ENCODE measurements at regions not wholly inside any gene's neighbourhood (a gene's known extent, or its start where the extent isn't known, plus 50 kb on each side); places are given as distances from the start of the nearest gene placed in this dataset.
"Not testable (repeated sequence)": the region's sequence is repeated elsewhere in the genome, so short reads cannot be mapped to it uniquely, and the experiment has no call there.

DNA sequence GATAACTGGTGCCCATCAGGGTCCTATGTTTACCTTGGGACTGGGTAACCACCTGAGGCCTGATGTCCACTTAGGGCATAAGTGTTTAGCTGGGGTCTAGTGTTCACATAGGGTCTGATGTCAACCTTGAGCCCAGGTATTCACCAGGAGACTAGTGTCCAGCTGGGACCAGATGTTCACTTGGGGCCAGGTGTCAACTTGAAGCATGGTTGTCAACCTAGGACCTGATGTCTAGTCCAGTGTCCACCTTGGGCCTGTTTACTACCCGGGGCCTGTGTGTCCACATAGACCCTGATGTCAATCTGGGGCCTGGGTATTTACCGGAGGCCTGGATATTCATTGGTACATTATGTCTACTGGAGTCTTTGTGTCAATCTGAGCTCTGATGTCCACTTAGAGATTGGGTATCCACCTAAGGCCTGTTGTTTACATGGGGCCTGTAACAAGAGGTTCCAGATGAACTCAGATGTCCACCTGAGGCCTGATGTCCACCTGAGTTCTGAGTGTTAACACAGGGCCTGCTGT is 1491.2 kb upstream of the TPTE start:
- H3K36me3 Mint-ChIP-seq (ENCODE audit: insufficient read depth); H3K4me3 Mint-ChIP-seq (ENCODE audit: low read depth); H3K27me3 Mint-ChIP-seq; H3K4me1 Mint-ChIP-seq (ENCODE audit: low read depth); DNase-seq (ENCODE audit: low spot score, unreplicated experiment); H3K27ac Mint-ChIP-seq: not testable (repeated sequence)
- peaks cover 15% of the 10 kb centered on the region for H3K9me3 Mint-ChIP-seq (ENCODE audit: low read depth)

DNA sequence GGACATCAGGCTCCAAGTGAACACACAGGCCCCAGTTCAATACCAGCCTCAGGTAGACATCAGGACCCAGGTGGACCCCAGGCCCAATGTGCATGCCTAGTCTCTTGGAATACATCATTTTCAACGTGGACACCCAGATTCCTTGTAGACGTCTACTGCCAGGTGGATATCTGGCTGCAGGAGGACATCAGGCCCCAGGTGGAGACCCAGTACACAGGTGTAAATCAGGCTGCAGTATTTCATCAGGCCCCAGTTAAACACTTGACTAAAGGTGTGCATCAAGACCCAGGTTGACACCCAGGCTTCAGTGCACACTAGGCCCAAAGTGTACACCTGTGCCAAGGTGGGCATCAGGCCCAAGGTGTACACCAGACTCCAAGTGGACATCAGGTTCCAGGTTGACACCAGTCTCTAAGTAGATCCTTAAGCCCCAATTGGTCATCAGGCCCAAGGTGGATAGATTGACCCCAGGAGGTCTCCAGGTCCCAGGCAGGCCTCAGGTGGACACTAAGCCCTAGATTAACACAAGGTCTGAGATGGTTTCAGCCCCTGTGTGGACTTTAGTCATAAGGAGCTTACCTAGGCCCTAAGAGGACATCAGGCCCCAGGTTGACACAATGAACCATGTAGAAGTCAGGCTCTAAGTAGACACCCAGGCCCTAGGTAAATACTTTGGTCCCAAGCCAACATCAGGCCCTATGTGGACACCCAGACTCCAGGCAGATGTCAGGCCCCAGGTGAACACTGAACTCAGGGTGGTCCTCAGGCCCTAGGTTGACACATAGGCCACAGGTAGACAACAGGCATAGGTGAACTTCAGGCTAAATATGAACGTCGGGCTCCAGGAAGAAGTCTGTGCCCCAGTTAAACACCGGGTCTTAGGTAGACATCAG is 1489.7 kb upstream of the TPTE start:
- not testable (repeated sequence) for H3K27ac Mint-ChIP-seq; DNase-seq (ENCODE audit: low spot score, unreplicated experiment); H3K4me3 Mint-ChIP-seq (ENCODE audit: low read depth); H3K36me3 Mint-ChIP-seq (ENCODE audit: insufficient read depth); H3K9me3 Mint-ChIP-seq (ENCODE audit: low read depth); H3K4me1 Mint-ChIP-seq (ENCODE audit: low read depth); H3K27me3 Mint-ChIP-seq

GRCh38 chr21:9032547-9032946 is 1488.8 kb upstream of the TPTE start:
- H3K27me3 Mint-ChIP-seq; H3K9me3 Mint-ChIP-seq (ENCODE audit: low read depth); H3K4me3 Mint-ChIP-seq (ENCODE audit: low read depth); DNase-seq (ENCODE audit: low spot score, unreplicated experiment); H3K4me1 Mint-ChIP-seq (ENCODE audit: low read depth); H3K27ac Mint-ChIP-seq; H3K36me3 Mint-ChIP-seq (ENCODE audit: insufficient read depth): not testable (repeated sequence)

- H3K4me1 Mint-ChIP-seq (ENCODE audit: low read depth); DNase-seq (ENCODE audit: low spot score, unreplicated experiment); H3K4me3 Mint-ChIP-seq (ENCODE audit: low read depth); H3K9me3 Mint-ChIP-seq (ENCODE audit: low read depth); H3K36me3 Mint-ChIP-seq (ENCODE audit: insufficient read depth); H3K27ac Mint-ChIP-seq; H3K27me3 Mint-ChIP-seq: not testable (repeated sequence)
Observed at GRCh38 chr21:9033295-9033694, 1488.1 kb upstream of the TPTE start.

DNA sequence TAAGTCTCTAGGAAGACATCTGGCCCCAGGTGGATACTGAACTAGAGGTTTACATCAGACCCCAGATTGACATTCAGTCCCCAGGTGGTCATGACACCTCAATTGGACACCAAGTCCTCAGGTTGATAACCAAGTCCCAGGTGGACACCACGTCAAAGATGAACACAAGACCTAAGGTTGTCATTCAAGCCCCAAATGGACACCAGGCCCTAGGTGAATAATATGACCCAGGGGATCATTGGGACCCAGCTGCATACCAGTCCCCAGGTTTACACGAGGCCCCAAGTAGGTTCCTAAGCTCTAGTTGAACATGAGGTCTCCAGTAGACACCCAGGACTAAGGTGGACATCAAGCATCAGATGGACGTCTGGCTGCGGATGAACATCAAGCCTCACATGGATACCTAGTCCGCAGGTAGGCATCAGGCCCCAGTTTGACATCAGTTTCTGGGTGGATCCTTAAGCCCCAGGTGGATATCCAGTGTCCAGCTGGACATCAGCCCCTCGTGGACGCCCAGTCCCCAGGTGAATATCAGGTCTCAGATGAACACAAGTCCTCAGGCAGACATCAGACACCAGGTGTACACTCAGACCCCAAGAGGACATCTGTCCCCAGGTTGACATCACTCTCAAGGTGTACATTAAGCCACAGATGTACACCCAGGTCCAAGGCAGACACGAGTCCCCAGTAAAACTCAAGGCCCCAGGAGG is 1486.7 kb upstream of the TPTE start:
- H3K4me3 Mint-ChIP-seq (ENCODE audit: low read depth); DNase-seq (ENCODE audit: low spot score, unreplicated experiment); H3K9me3 Mint-ChIP-seq (ENCODE audit: low read depth); H3K36me3 Mint-ChIP-seq (ENCODE audit: insufficient read depth); H3K4me1 Mint-ChIP-seq (ENCODE audit: low read depth); H3K27ac Mint-ChIP-seq; H3K27me3 Mint-ChIP-seq: not testable (repeated sequence)

DNA sequence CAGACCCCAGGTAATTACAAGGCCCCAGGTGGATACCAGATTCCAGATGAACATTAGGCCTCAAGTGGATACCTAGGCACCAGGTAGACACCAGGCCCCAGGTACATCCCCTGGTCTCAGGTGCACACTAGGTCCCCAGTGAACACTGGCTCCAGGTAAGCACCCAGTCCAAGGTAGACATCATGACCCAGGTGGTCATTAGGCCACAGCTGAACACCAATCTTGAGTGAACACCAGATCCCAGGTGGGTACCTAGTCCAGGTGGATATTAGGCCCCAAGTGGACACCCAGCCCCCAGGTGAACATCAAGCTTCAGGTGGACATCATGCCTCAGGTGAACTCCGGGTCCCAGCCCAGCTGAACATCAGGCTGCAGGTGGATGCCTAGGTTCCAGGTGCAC is 1486.2 kb upstream of the TPTE start:
- H3K4me3 Mint-ChIP-seq (ENCODE audit: low read depth); H3K27me3 Mint-ChIP-seq; H3K27ac Mint-ChIP-seq; H3K4me1 Mint-ChIP-seq (ENCODE audit: low read depth); H3K9me3 Mint-ChIP-seq (ENCODE audit: low read depth); H3K36me3 Mint-ChIP-seq (ENCODE audit: insufficient read depth); DNase-seq (ENCODE audit: low spot score, unreplicated experiment): not testable (repeated sequence)

DNA sequence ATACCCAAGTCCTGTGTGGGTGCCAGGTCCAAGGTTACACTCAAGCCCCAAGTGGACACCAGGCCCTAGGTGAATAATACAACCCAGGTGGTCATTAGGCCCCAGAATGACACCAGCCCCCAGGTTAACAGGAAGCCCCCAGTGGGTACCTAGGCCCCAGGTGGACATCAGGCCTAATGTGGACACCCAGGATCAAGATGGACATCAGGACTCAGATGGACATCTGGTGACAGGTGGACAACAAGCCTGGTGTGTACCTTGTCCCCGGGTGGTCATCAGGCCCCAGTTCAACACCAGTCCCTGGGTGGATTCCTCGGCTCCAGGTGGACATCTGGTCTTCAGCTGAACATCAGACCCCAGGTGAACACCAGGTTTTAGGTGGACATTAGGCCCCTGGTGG is 1485.4 kb upstream of the TPTE start:
- not testable (repeated sequence) for H3K27ac Mint-ChIP-seq; DNase-seq (ENCODE audit: low spot score, unreplicated experiment); H3K4me1 Mint-ChIP-seq (ENCODE audit: low read depth); H3K36me3 Mint-ChIP-seq (ENCODE audit: insufficient read depth); H3K27me3 Mint-ChIP-seq; H3K9me3 Mint-ChIP-seq (ENCODE audit: low read depth); H3K4me3 Mint-ChIP-seq (ENCODE audit: low read depth)

DNA sequence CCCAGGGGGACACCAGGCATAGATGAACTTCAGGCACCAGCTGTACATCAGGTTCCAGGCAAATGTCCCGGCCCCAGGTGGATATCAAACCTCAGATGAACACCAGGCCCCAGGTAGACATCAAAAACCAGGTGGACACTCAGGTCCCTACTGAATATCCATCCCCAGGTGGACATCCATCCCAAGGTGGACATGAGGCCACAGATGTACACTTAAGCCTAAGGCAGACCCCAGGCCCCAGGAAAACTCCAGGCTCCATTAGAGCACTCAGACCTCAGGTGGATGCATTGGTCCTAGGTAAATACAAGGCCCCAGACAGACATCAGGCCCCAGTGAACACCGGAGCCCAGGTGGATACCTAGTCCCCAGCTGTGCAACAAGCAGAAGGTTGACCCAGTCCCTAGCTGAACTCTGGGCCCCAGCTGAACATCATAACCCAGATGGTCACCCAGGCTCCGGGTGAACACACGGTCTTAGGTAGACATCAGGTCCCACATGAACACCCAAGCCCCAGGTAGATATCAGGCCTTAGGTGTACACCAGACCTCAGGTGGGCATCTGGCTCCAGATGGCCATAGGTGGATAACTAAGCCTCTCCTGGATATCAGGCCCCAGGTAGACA is 1484.3 kb upstream of the TPTE start:
- not testable (repeated sequence) for H3K36me3 Mint-ChIP-seq (ENCODE audit: insufficient read depth); H3K4me1 Mint-ChIP-seq (ENCODE audit: low read depth); DNase-seq (ENCODE audit: low spot score, unreplicated experiment); H3K27ac Mint-ChIP-seq; H3K27me3 Mint-ChIP-seq; H3K9me3 Mint-ChIP-seq (ENCODE audit: low read depth); H3K4me3 Mint-ChIP-seq (ENCODE audit: low read depth)

DNA sequence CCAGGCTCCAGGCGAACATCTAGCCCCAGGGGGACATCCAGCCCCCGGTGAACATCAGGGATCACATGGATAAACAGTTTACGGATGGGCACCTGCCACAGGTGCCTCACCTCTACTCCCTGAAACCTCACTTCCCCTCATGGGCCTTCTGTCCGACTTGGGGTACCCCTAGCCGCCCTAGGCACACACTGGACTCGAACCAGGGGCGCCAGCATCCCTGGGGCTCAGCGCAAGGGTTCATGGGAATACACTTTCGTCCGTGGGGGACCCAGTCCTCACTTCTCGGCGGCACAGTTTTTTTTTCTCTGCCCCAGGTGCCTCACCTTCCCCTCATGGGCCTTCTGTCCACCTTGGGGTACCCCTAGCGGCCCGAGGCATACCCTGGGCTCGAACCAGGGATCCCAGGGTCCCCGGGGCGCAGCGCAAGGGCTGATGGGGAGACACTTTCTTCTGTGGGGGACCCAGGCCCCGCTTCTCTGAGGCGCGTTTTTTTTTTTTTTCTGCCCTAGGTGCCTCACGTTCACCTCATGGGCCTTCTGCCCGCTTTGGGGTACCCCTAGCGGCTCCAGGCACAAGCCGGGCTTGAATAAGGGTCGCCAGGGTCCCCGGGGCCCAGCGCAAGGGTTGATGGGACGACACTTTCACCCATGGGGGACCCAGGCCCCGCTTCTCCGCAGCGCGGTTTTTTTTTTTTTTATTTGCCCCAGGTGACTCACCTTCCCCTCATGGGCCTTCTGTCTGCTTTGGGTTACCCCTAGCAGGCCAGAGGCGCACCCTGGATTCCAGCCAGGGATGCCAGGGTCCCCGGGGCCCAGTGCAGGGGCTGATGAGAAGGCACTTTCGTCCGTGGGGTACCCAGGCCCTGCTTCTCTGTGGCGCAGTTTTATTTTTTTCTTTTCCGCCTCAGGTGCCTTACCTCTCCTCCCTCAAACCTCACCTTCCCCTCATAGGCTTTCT is 1483.5 kb upstream of the TPTE start:
- not testable (repeated sequence) for DNase-seq (ENCODE audit: low spot score, unreplicated experiment); H3K27ac Mint-ChIP-seq; H3K27me3 Mint-ChIP-seq; H3K36me3 Mint-ChIP-seq (ENCODE audit: insufficient read depth); H3K4me3 Mint-ChIP-seq (ENCODE audit: low read depth); H3K9me3 Mint-ChIP-seq (ENCODE audit: low read depth); H3K4me1 Mint-ChIP-seq (ENCODE audit: low read depth)

DNA sequence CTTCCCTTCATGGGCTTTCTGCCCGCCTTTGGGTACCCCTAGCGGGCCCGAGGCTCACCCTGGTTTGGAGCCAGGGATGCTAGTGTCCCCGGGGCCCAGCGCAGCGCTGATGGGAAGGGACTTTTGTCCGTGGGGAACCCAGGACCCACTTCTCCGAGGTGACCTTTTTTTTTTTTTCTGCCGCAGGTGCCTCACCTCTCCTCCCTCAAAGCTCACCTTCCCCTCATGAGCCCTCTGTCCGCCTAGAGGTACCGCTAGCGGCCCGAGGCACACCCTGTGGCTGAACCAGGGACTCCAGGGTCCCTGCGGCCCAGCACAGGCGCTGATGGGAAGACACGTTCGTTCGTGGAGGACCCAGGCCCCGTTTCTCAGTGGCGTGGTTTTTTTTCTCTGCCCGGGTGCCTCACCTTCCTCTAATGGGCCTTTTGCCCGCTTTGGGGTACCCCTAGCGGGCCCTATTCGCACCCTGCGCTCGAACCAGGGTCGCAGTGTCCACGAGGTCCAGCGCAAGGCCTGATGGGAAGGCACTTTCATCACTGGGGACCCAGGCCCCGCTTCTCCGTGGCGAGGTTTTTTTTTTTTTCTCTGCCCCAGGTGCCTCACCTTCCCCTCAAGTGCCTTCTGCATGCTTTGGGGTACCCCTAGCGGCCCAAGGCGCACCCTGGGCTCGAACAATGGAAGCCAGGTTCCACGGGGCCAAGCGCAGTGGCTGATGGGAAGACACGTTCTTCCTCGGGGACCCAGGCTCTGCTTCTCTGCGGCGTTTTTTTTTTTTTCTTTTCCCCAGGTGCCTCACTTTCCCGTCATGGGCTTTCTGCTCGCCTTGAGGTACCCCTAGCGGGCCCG is 1481.6 kb upstream of the TPTE start:
- H3K4me3 Mint-ChIP-seq (ENCODE audit: low read depth); H3K9me3 Mint-ChIP-seq (ENCODE audit: low read depth); DNase-seq (ENCODE audit: low spot score, unreplicated experiment); H3K27ac Mint-ChIP-seq; H3K27me3 Mint-ChIP-seq; H3K36me3 Mint-ChIP-seq (ENCODE audit: insufficient read depth); H3K4me1 Mint-ChIP-seq (ENCODE audit: low read depth): not testable (repeated sequence)

GRCh38 chr21:9040406-9040805 is 1481.0 kb upstream of the TPTE start:
- H3K4me1 Mint-ChIP-seq (ENCODE audit: low read depth); H3K4me3 Mint-ChIP-seq (ENCODE audit: low read depth); H3K27me3 Mint-ChIP-seq; H3K27ac Mint-ChIP-seq; H3K9me3 Mint-ChIP-seq (ENCODE audit: low read depth); H3K36me3 Mint-ChIP-seq (ENCODE audit: insufficient read depth); DNase-seq (ENCODE audit: low spot score, unreplicated experiment): not testable (repeated sequence)
